GM12864 (cell line): ENCODE measurements at regions not wholly inside any gene's neighbourhood (a gene's known extent, or its start where the extent isn't known, plus 50 kb on each side); places are given as distances from the start of the nearest gene placed in this dataset.

ENCODE experiments used
- DNase-seq: peaks from one replicate; pipeline ENCODE4 v3.0.0-alpha.2; 2011; ENCODE audit warnings: low read depth
- H3K4me3 ChIP-seq: 2 replicates; pipeline ENCODE4 v1.5.1; 2011; ENCODE audit warnings: mild to moderate bottlenecking, low read depth, low read length, control low read depth
- CTCF ChIP-seq: IDR thresholded peaks from 2 replicates; pipeline ENCODE4 v1.5.1; 2011; ENCODE audit warnings: low read depth, mild to moderate bottlenecking, moderate library complexity, low read length, control low read depth, inconsistent platforms; ENCODE audit errors: missing control alignments

GRCh38 chr3:16723978-16724377 is 118.8 kb upstream of the DAZL start:
- DNase-seq, result no peak
- TF ChIP-seq CTCF, result peak; percentile 23
- no peak overlapping the region for H3K4me3 ChIP-seq

DNA sequence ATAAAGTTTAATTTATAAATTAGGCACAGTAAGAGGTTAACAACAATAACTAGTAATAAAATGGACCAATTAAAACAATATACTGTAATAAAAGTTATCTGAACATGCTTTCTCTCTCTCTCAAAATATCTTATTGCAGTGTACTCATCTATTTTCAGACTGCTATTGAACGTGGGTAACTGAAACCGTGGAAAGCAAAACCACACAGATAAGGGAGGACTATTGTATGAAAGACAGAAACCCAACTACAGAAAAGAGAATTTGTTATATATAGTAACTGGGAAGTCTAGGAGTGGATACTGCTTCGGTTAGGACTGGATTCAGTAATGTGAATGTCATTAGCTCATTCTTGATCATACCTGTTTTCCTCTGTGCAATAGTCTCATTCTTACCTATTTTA is 119.3 kb upstream of the DAZL start:
- no peak for DNase-seq
- TF ChIP-seq CTCF, result no peak
- H3K4me3 ChIP-seq, result no peak overlapping the region

DNA sequence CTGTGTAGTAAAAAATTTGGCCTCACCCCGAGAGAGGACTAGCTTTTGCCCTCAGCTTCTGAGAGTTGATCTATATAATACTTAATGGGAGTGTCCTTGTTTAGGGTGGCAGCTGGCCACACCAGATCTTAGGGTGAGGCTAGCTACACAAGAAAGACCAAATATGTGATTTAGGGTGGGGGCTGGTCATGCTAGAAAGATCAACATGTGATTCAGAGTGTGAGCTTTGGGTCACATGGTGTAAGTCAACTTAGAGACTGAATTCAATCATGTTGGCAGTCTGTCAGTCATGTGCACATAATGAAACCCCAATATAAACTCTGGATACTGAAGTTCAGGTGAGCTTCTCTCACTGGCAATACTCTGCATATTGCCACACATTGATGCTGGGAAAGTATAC is 120.7 kb upstream of the DAZL start:
- DNase-seq, result no peak
- no peak overlapping the region for H3K4me3 ChIP-seq
- TF ChIP-seq CTCF, result no peak

- no peak overlapping the region for H3K4me3 ChIP-seq
- DNase-seq, result no peak
- TF ChIP-seq CTCF, result no peak
Measured at GRCh38 chr3:16728770-16729745, 123.8 kb upstream of the DAZL start.

DNA sequence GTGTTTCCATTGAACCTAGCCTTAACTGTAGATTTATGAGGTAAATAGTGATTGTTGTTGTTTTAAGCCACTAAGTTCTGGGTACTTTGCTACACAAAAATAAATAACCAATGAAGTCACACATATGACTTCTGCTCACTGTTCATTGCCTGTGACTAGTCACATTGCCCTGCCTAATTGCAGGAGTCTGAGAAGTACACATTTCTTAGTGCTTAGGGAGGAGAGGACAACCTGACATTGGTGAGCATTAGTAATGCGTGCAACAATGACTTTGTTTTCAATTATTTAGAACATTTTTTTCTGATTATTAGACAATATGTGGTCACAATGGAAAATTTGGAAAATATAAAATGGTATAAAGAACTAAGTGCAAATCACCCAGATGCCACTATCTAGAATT is 133.2 kb upstream of the DAZL start:
- no peak overlapping the region for H3K4me3 ChIP-seq
- no peak for TF ChIP-seq CTCF
- no peak for DNase-seq

DNA sequence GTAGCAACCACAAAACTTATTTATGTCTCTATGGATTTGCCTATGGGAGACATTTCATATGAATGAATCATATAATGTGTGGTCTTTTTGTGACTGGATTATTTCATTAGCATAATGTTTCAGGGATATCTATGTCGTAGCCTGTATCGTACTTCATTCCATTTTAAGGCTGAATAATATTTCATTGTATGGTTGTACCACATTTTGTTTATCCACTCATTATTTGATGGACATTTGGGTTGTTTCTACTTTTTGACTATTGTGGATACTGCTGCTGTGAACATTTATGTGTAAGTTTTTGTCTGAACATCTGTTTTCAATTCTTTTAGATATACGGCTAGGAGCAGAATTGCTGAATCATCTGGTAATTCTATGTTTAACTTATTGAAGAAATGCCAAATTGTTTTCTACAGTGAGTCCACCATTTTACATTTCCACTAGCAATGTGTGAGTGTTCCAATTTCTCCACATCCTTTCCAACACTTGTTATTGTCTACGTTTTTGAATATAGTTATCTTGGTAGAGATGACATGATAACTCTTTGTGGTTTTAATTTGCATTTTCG is 134.4 kb upstream of the DAZL start:
- no peak overlapping the region for H3K4me3 ChIP-seq
- TF ChIP-seq CTCF, result no peak
- no peak for DNase-seq
